Mononuclear cell (primary cell): ENCODE measurements at regions not wholly inside any gene's neighbourhood (a gene's known extent, or its start where the extent isn't known, plus 50 kb on each side); places are given as distances from the start of the nearest gene placed in this dataset.

Experiments used
- H3K27me3 ChIP-seq: 2 replicates; pipeline ENCODE4 v1.6.0; 2011; ENCODE audit warnings: low read length, control low read depth; ENCODE audit not compliant: insufficient read depth
- H3K4me1 ChIP-seq: 2 replicates; pipeline ENCODE4 v1.5.1; 2011; ENCODE audit warnings: mild to moderate bottlenecking, low read length, control low read depth; ENCODE audit not compliant: insufficient read depth
- H3K4me3 ChIP-seq: 2 replicates; pipeline ENCODE4 v1.5.1; 2011; ENCODE audit warnings: mild to moderate bottlenecking, low read length, moderate library complexity
- H3K9me3 ChIP-seq: 2 replicates; pipeline ENCODE4 v1.5.1; 2011; ENCODE audit warnings: low read depth, mild to moderate bottlenecking, control low read depth, low read length

- H3K9me3 ChIP-seq = no peaks in the 10 kb centered on the region
- H3K4me1 ChIP-seq = peaks cover 28% of the 10 kb centered on the region
- no peaks in the 10 kb centered on the region for H3K27me3 ChIP-seq
- H3K4me3 ChIP-seq = no peak overlapping the region
Measured at GRCh38 chr3:41118461-41119390, 80.6 kb upstream of the CTNNB1 start.

- H3K9me3 ChIP-seq = no peaks in the 10 kb centered on the region
- no peaks in the 10 kb centered on the region for H3K27me3 ChIP-seq
- H3K4me3 ChIP-seq = no peak overlapping the region
- peaks cover 28% of the 10 kb centered on the region for H3K4me1 ChIP-seq
Measured at GRCh38 chr3:41120460-41120859, 78.8 kb upstream of the CTNNB1 start.

- Histone ChIP-seq H3K27me3 (no peaks in the 10 kb centered on the region), H3K4me1 (no peaks in the 10 kb centered on the region), H3K4me3 (no peak overlapping the region), H3K9me3 (peaks cover 11% of the 10 kb centered on the region)
Measured at GRCh38 chr3:41125258-41125657, 74.0 kb upstream of the CTNNB1 start.

- Histone ChIP-seq H3K4me1 (no peaks in the 10 kb centered on the region), H3K9me3 (peaks cover 11% of the 10 kb centered on the region), H3K27me3 (no peaks in the 10 kb centered on the region), H3K4me3 (no peak overlapping the region)
Measured at GRCh38 chr3:41126472-41126871, 72.8 kb upstream of the CTNNB1 start.

- Histone ChIP-seq H3K4me1 (no peaks in the 10 kb centered on the region), H3K9me3 (peaks cover 11% of the 10 kb centered on the region), H3K27me3 (no peaks in the 10 kb centered on the region), H3K4me3 (no peak overlapping the region)
Measured at GRCh38 chr3:41126961-41127360, 72.3 kb upstream of the CTNNB1 start.

- H3K4me3 ChIP-seq = no peak overlapping the region
- no peaks in the 10 kb centered on the region for H3K27me3 ChIP-seq
- H3K9me3 ChIP-seq = peaks cover 11% of the 10 kb centered on the region
- no peaks in the 10 kb centered on the region for H3K4me1 ChIP-seq
Measured at GRCh38 chr3:41127414-41127813, 71.9 kb upstream of the CTNNB1 start.

- Histone ChIP-seq H3K4me3 (no peak overlapping the region), H3K9me3 (peaks cover 11% of the 10 kb centered on the region), H3K4me1 (no peaks in the 10 kb centered on the region), H3K27me3 (no peaks in the 10 kb centered on the region)
Measured at GRCh38 chr3:41129731-41130130, 69.6 kb upstream of the CTNNB1 start.

- H3K4me1 ChIP-seq = no peaks in the 10 kb centered on the region
- H3K9me3 ChIP-seq = peaks cover 11% of the 10 kb centered on the region
- H3K27me3 ChIP-seq = no peaks in the 10 kb centered on the region
- no peak overlapping the region for H3K4me3 ChIP-seq
Measured at GRCh38 chr3:41131224-41131623, 68.1 kb upstream of the CTNNB1 start.

- Histone ChIP-seq H3K9me3 (no peaks in the 10 kb centered on the region), H3K27me3 (no peaks in the 10 kb centered on the region), H3K4me3 (no peak overlapping the region), H3K4me1 (peaks cover 10% of the 10 kb centered on the region)
Measured at GRCh38 chr3:41137686-41138111, 61.6 kb upstream of the CTNNB1 start.

- peaks cover 10% of the 10 kb centered on the region for H3K4me1 ChIP-seq
- no peaks in the 10 kb centered on the region for H3K27me3 ChIP-seq
- H3K4me3 ChIP-seq = no peak overlapping the region
- H3K9me3 ChIP-seq = no peaks in the 10 kb centered on the region
Measured at GRCh38 chr3:41138146-41138545, 61.2 kb upstream of the CTNNB1 start.

GRCh38 chr3:41138601-41139000, 60.7 kb upstream of the CTNNB1 start:
- no peaks in the 10 kb centered on the region for H3K27me3 ChIP-seq
- no peak overlapping the region for H3K4me3 ChIP-seq
- H3K9me3 ChIP-seq = no peaks in the 10 kb centered on the region
- peaks cover 10% of the 10 kb centered on the region for H3K4me1 ChIP-seq

- Histone ChIP-seq H3K4me1 (peaks cover 10% of the 10 kb centered on the region), H3K27me3 (no peaks in the 10 kb centered on the region), H3K9me3 (no peaks in the 10 kb centered on the region), H3K4me3 (no peak overlapping the region)
Measured at GRCh38 chr3:41140242-41140641, 59.1 kb upstream of the CTNNB1 start.

GRCh38 chr3:41141433-41142167, 57.7 kb upstream of the CTNNB1 start:
- H3K4me1 ChIP-seq = peaks cover 10% of the 10 kb centered on the region

GRCh38 chr3:41143421-41144031, 55.8 kb upstream of the CTNNB1 start:
- Histone ChIP-seq H3K27me3 (no peaks in the 10 kb centered on the region), H3K4me3 (no peak overlapping the region), H3K9me3 (peaks cover 13% of the 10 kb centered on the region)

More at GRCh38 chr3:41141433-41142167, 57.7 kb upstream of the CTNNB1 start:
- H3K4me3 ChIP-seq = no peak overlapping the region
- H3K9me3 ChIP-seq = peaks cover 12% of the 10 kb centered on the region
- no peaks in the 10 kb centered on the region for H3K27me3 ChIP-seq

GRCh38 chr3:41144631-41145030, 54.7 kb upstream of the CTNNB1 start:
- no peaks in the 10 kb centered on the region for H3K27me3 ChIP-seq
- peaks cover 13% of the 10 kb centered on the region for H3K9me3 ChIP-seq
- H3K4me3 ChIP-seq = no peak overlapping the region
- no peaks in the 10 kb centered on the region for H3K4me1 ChIP-seq

More at GRCh38 chr3:41143421-41144031, 55.8 kb upstream of the CTNNB1 start:
- H3K4me1 ChIP-seq = no peaks in the 10 kb centered on the region
